Kasumi-1 (cell line): ENCODE measurements at regions not wholly inside any gene's neighbourhood (a gene's known extent, or its start where the extent isn't known, plus 50 kb on each side); places are given as distances from the start of the nearest gene placed in this dataset.
A peak's percentile ranks its signal among the peaks of the same experiment; 100 is the strongest.

Experiments
- DNase-seq, 2 experiments: peaks; one replicate each; lab custom pipeline; 2025; lab: John Stamatoyannopoulos, UW

DNA sequence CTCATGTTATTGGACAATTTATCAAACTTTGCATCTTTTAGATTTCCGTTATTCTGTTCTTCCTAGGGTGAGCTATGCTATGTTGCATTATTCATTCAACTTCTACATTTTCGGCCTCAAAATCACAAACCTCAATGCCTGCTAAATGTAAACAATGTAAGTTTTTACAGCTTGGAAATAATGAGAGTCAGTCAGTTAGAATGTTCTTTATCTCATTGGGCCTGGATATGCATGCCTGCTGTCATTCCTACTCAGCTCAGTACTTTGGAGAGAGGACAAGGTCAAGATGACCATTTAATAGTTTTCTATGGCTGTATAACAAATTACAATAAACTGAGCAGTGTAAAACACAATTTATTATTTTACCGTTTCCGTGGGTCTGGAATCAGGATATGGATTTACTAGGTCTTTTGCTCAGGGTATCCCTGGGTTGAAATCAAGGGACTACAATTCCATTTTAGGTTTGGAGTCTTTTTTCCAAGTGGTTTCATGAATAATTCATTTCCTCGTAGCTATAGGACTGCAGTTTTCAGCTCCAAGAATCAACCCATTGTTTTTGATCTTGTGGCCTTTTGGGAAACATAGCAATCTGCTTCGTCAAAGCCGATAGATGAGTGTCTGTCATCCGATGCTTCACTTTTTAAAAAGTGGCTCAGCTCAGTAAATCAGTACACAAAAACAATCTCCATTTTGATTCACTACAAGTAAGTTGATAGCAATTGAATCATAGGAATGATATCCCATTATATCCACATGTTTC, 1143.2 kb upstream of the CDH6 start:
- no peak for DNase-seq

DNA sequence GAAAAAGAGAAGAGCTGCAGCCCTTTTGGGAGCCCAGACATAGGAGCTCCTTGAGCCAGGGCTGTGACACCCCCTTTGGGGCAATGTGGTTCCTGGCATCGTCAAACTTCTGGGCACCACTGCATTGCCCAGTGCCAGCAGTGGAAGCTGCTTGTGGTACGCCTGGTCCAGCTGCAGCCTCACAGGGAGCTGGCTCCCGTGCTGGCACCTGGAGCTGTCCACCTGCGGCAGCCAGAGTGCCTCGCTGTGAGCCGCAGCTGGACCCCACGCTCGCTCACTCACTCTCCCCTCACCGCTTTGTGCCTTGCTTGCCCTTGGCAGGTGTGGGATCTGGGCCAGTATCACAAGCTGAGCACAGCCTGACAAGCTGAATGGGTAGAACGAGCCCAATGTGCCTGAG, 1150.8 kb upstream of the CDH6 start:
- no peak for DNase-seq

DNA sequence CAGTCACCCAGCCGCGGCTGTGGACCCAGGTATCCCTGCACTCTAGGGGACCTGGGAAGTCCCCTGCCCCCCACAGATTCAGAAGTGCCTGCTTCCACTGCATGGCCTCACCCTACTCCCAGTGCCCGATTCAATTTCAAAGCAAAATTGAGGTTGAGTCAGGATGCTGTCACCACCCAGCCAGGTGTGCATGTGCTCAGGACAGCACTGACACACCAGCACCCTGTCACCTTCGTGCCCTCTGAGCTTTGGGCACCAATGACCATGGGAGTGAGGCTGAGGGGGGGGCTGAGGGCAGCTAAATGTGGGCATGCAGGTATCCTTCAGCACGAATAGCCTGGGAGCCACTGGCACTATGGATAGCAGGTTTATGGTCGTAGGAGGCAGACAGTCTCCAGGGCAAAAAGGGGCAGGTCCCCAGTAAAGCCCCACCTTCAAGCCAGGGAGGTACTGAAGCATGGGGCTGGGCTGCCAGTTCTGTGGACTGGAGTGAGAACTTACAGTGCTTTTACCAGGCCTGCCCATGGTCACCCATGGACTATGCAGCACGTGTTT, 1151.6 kb upstream of the CDH6 start:
- DNase-seq = no peak

DNA sequence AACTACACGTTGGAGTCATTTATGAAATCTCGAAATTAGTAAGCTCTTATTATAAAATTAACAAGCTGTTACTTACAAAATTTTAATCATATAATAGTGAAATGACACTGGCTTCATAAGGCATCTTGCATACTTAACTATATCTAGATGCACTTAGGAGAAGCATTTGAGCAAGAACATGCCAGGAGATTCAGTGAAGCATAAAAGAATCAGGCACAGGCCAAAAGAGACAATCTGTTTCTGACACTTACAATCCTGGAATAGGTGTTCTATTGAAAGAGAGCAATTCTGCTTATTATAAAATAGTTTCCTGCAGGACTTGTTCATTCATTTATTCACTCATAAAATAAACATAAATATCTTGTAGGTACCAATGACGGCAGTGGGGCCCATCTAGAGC, 1152.2 kb upstream of the CDH6 start:
- no peak for DNase-seq

DNA sequence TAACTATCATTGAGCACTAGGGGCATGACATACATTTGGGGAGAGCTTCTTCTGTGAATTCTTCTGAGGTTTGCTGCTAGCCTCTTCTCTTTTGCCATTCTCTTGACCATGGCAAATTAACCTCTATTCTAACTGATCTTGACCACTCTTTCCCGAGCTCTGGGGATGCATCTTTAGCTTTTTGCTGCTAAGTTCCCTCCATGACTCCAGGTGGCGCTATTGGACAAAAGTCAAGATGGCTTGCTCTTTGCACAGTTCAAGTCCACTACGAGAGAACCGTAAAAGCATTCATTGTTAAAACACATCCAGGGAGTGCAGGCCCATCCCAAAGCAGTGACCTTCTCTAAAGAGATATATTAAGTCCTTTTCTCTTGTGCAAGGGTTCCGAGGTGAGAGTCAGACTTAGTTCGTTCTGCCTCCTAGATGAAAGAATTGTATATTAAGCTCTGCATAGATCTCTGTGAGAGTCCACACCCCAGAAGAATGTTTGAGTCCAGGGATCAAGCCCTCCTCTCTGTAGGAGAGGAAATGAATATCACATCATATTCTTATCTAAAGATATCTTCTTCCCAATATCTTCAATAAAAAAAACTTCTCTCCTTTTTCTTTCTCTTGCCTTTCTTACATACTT, 1152.9 kb upstream of the CDH6 start:
- peak; percentile 54 to 60 for DNase-seq

DNA sequence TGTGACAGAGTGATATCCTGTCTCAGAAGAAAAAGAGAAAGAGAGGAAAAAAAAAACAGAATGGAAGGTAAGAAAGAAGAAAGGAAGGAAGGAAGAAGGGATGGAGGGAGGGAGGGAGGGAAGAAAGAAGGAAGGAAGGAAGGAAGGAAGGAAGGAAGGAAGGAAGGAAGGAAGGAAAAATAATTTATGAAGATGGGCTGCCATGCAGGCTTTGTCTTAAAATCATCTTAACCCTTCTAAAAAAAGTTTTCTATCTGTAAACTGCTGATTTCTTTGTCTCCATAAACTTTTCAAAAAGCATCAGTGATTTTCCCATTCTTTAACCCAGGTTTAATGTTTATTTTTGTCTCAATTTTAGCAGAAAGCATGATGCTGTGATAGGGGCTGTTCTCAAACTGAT, 1154.1 kb upstream of the CDH6 start:
- no peak for DNase-seq

DNA sequence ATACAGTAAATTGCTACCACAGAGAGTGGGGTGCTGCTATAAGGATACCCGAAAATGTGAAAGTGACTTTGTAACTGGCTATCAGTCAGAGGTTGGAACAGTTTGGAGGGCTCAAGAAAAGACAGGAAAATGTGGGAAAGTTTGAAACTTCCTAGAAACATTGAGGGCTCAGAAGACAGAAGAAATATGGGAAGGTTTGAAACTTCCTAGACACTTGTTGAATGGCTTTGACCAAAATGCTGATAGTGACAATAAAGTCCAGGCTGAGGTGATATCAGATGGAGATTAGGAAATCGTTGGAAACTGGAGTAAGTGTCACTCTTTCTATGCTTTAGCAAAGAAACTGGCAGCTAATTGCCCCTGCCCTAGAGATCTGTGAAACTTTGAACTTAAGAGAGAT, 1158.6 kb upstream of the CDH6 start:
- no peak for DNase-seq

DNA sequence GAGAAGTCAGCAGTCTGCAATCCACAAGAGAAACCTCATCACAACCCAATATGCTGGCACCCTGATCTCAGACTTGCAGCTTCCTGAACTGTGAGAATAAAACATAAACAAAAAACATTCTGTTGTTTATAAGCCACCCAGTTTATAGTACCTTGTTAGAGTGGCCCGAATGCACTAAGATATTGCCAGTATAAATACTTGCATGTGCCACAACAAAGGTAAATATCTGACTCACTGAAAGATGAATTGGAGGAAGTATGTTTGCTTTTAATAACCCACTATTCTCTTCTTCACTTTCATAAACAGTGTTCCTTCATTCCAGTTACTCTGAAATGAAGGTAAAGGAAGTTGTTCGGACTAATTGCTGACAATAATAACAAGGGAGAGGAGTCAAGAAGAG, 1163.4 kb upstream of the CDH6 start:
- no peak for DNase-seq

DNA sequence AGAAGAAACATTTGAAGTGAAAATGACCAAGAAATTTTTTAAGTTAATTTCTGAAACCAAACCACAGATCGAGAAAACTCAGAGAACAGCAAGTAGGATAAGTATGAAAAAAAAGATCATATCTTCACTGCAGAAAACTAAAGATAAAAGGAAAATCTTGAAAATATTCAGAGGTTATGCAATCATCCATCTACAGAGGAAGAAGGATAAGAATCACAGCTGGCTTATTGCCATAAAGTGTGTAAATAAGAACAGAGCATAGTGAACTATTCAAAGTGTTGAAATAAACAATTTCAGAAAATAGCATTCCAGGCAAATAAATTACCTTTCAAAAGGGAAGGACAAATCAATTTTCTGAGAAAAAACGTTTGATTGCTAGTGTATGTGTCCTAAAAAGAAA, 1191.7 kb upstream of the CDH6 start:
- DNase-seq = no peak

DNA sequence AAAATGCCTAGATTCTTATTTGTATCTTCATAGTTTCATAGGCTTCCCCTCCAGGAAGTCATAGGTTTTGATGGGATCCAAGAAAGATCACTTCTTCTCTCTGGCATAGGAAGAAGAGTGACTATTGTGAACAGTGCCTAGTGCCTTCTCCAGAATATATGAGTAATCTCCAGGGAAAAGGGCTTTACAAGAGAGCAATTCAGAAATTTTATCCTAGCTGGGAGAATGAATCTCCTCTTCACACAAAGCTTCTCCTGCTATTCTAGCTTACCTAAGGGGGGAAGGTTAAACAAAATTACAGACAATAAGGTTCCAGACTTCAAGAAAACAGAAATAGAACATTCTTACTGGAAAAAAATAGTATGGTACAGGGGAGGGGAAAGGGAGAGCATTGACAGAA, 1193.3 kb upstream of the CDH6 start:
- DNase-seq = no peak

DNA sequence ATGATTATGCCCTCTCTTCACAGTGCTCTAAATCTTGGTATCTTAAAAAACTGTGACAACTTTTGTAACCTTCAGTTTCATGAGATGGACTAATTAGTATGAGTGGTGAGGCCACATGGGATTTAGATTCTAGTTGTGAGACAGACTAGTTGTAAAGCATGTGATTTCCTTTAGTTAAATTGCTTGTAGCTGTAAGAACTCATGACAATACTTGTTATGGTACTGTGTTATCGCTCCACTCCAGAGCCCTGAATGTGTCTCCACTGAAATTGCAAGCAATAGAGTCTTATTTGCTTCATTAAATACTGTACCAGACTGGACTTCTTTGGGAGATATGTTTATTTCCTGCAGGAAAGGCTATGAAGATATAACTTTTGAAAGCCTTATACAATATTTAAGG, 1198.3 kb upstream of the CDH6 start:
- DNase-seq = no peak

DNA sequence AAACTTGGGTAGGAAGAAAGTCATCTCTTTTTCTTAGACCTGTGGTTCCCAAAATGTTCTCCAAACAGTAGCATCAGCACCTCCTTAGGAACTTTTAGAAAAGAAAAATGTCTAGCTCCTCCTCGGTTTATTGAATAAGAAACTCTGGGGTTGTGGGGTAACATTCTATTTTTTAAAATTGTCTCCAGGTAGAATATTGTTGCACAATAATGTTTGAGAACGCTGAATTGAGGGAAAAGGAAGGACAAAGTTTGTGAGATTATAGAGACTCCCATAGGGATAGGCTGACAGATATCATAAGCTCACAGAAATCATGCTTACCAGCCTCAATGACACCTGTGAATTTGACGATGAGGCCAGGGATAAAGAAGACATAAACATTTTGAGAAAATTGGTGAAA, 1199.0 kb upstream of the CDH6 start:
- no peak for DNase-seq

DNA sequence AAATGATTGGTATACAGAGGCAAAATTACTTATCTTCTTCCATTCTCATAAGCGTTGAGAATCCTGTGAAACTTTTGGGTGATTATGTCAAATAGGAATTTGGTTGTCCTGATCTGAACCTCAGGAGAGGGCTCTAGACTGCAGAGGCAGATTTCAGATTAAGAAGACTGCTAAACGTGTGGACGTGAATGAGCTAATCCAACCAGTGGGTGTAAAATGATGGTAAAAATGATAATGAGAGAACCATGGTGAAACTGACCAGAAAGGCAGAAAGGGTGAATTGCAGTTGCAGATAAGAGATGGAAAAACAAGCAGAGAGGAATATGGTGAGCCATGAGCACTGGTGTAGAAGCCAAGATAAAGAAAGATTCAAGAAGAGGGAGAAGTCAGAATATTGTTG, 1200.2 kb upstream of the CDH6 start:
- no peak for DNase-seq

DNA sequence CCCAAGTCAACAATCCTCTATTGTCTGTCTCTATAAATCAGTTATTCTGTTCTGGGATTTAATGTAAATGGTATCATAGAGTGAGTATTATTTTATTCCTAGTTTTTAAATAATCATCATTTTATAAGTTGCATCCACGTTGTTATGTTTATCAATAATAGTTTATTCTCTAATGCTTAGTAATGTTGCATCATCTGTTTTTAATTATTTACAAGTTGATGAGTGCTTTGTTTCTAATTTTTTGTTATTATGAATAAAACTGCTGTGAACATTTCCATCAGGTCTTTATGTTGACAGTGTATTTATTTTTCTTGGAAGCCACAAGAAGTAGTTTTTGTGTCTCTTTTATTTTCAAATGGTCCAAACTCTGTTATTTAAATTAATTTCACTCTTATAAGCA, 1201.2 kb upstream of the CDH6 start:
- DNase-seq = no peak

DNA sequence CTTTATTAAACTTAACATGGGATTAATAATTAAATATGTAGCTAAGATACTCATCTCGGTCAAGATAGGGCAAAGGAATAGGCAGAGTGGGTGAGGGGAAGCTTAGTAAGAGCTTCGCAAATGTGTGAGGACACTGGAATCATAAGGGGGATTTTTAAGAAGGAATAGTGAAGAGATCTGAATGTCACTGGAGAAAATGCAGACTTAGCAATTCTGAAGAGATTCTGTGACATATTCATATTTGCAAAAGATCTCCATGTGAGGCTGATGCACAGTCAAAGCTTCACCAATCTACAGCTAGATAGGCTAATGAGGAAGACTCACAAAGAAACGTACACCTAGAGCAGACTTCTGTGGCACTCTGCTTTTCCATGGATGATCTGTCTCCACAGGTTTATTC, 1202.8 kb upstream of the CDH6 start:
- no peak for DNase-seq

DNA sequence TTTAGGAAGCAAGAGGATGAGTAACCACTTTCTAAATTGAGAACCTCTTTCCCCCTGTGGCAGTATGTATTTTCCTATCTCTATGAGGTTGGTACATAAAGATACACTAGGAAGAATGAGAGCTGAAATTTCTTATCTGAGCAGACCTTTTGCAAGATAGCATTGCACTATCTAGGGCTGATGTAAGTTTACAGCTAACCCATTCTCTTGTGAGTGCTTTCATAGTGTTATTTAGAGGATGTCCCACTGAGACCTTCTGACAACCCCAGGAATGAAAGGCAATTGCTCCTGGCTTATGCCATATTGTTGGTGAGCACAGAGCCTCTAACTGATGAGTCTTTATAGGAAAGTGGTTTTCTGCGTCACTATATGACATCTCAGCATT, 1209.3 kb upstream of the CDH6 start:
- no peak for DNase-seq

DNA sequence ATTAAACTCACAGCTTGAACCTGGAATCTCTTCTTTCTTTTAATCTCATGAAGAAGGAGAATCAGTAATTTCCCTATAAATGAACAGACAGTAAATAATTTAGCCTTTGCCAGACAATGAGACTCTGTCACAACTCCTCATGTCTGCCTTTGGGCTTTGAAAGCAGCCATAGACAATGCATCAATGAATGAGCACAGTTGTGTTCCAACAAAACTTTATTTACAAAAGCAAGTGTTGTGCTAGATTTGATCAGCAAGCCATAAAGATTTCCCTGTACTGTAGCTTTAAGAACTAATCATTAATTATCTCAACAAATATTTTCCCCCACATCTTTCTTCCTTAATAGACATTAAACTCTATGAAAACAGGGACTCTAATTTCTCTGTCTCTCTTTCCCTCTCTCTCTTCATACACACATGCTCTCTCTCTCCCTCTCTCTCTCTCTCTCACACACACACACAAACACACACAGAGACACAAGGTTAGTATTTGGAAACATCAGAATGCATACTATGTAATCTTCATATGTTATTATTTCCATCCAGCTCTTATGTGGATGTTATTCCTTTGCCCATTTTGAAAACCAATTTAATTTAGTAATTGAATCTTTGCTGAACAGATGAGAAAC, 1209.8 kb upstream of the CDH6 start:
- DNase-seq = no peak

DNA sequence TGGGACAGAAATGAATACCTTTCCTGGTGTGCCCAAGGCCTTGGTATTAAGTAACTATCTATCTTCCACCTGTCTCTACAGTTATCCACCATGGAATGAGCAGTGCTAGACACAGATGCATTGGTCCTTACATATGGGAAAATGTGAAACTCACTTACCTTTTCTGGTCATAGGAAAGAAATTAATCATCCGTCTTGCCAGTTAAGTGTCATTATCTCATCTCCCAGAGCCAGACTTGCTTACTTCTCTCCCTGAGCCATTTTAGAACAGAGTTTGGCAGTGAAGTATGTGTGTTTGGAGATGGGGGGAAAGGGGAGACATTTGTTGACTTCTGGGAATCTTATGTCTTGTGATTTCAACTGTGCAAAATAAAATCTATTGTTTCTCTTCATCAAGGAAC, 1211.0 kb upstream of the CDH6 start:
- no peak for DNase-seq

DNA sequence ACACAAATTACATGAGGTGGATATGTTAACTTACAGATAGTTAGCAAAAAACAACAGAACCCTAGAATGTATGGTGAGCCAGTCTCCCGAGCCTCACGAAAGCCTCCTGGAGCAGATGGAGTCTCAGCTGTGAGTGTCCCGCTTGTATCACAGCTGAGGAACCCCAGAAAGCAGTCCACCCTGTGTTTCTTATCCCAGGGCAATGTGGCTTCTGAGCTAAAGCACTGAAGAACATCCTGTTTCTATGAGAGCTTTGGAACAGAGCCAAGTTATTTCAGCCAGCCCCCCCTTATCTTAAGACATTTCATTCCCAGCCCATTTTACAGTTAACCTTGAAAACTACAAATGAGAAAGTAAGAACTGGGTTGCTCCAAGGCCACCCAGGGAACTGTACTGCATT, 1220.9 kb upstream of the CDH6 start:
- DNase-seq = no peak

DNA sequence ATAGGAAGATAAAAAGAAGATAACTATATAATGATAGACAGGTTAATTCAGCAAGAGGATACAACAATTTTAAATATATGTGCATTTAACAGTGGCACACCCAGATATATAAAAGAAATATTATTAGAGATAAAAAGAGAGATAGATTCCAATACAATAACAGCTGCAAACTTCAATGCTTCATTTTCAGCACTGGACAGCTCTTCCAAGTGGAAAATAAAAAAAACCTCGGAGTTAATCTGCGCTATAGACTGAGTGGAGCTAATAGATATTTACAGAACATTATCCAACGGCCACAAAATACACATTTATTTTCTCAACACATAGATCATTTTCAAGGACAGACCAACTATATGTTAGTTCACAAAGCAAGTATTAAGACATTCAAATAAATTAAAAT, 1229.5 kb upstream of the CDH6 start:
- peak; percentile 15 to 37 for DNase-seq

DNA sequence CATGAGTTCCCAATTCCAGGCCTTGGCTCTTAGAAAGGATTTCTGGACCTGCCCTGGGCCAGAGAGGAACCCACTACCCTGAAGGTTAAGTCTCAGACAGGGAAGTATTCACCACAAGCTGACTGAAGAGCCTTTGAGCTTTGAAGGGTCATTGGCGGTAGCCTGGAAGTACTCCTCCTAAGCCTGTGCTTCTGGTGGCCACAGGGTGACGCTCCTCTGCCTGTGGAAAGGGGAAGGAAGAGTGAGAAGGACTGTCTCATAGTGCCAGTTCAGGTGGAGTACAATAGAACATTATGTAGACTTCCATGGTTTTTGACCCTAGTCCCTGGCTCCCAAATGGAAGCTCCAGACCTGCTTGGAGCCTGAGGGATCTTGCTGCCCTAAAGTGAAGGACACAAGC, 1233.2 kb upstream of the CDH6 start:
- no peak for DNase-seq

DNA sequence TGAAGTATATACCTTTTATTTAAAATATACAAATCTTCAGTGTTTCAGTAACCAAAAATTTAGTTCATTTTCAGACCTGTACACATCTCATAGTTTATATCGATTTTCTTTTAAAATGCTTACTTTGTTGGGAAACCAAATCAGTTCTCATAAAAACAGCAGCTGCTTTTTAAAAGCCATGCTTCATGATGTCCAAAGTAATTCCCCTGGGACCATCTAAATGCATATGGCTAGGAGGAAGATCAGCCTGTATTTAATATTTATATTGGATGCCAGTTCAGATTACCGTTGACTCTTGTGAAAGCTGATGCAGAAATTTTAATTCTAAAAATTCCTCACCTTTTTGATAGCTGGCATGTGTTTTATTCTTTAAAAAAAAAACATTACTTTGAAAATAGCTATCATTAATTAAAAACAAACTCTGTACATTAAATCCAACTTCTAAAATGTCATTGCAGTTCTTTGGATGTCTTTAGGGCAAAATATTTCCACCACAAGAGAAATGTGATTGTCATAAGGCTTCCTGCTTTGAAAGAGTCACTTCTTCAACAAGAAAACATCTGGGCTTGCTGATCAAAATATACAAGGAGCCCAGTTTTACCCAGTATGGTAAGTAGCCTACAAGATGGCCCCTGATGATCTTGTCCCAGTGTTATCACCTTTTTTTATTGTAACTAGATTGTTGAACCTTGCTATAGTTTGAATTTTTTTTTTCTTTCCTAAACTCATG, 1242.9 kb upstream of the CDH6 start:
- no peak for DNase-seq
